AG04450 (cell line): ENCODE measurements at regions not wholly inside any gene's neighbourhood (a gene's known extent, or its start where the extent isn't known, plus 50 kb on each side); places are given as distances from the start of the nearest gene placed in this dataset.

Experiments
- CTCF ChIA-PET: fragments of 300-600, 350-600 bp; formaldehyde crosslinking; extraction: SDS; loops from one replicate; lab custom pipeline; 2022; ENCODE audit warnings: antibody characterized with exemption, inconsistent platforms; lab: Charles Lee
- POLR2A ChIA-PET: fragments of 350-600 bp; formaldehyde crosslinking; extraction: SDS; loops from one replicate; lab custom pipeline; 2021; ENCODE audit warnings: antibody characterized with exemption, inconsistent platforms; lab: Yijun Ruan, JAX
- DNase-seq: peaks from one replicate; pipeline ENCODE4 v3.0.0-alpha.2; 2011; ENCODE audit warnings: low read depth, low spot score
- H3K27ac ChIP-seq: one replicate; pipeline ENCODE4 v1.5.1; 2012; ENCODE audit warnings: low read depth, low read length, control low read depth
- H3K27me3 ChIP-seq: one replicate; pipeline ENCODE4 v1.6.0; 2012; ENCODE audit warnings: low read length; ENCODE audit not compliant: control insufficient read depth, insufficient read depth
- H3K4me3 ChIP-seq: 2 replicates; pipeline ENCODE4 v1.5.1; 2011; ENCODE audit warnings: mild to moderate bottlenecking, low read depth, low read length, control low read depth
- H3K9me3 ChIP-seq: 2 replicates; pipeline ENCODE4 v1.5.1; 2012; ENCODE audit warnings: low read length; ENCODE audit not compliant: control insufficient read depth, insufficient read depth
- CTCF ChIP-seq: IDR thresholded peaks from 2 replicates; pipeline ENCODE4 v1.5.1; 2011; ENCODE audit warnings: low read depth, low read length, control low read depth, inconsistent platforms

- no peak overlapping the region for H3K27ac ChIP-seq
- DNase-seq: no peak
- no peaks in the 10 kb centered on the region; the same call in 1 of the 2 replicates for H3K9me3 ChIP-seq
- no peak for TF ChIP-seq CTCF
- ChIA-PET POLR2A (no interaction called here), CTCF (no interaction called here)
- no peaks in the 10 kb centered on the region for H3K27me3 ChIP-seq
- H3K4me3 ChIP-seq: no peak overlapping the region
Measured at GRCh38 chr14:41378526-41378925, 228.2 kb upstream of the LRFN5 start.

- no peaks in the 10 kb centered on the region; the same call in 1 of the 2 replicates for H3K9me3 ChIP-seq
- ChIA-PET CTCF (no interaction called here), POLR2A (no interaction called here)
- H3K4me3 ChIP-seq: no peak overlapping the region
- DNase-seq: no peak
- no peaks in the 10 kb centered on the region for H3K27me3 ChIP-seq
- no peak for TF ChIP-seq CTCF
- no peak overlapping the region for H3K27ac ChIP-seq
Measured at GRCh38 chr14:41377932-41378331, 228.7 kb upstream of the LRFN5 start.

- CTCF ChIA-PET: no interaction called here
- H3K4me3 ChIP-seq: no peak overlapping the region
- H3K9me3 ChIP-seq: no peaks in the 10 kb centered on the region
- no peak for DNase-seq
- POLR2A ChIA-PET: no interaction called here
- H3K27me3 ChIP-seq: no peaks in the 10 kb centered on the region
- no peak for TF ChIP-seq CTCF
- H3K27ac ChIP-seq: no peak overlapping the region
Measured at GRCh38 chr14:41374092-41374491, 232.6 kb upstream of the LRFN5 start.

- no peak for TF ChIP-seq CTCF
- ChIA-PET CTCF (no interaction called here), POLR2A (no interaction called here)
- Histone ChIP-seq H3K27ac (no peak overlapping the region), H3K27me3 (no peaks in the 10 kb centered on the region), H3K4me3 (no peak overlapping the region), H3K9me3 (no peaks in the 10 kb centered on the region)
- DNase-seq: no peak
Measured at GRCh38 chr14:41362139-41362538, 244.5 kb upstream of the LRFN5 start.

GRCh38 chr14:41360126-41360525, 246.6 kb upstream of the LRFN5 start:
- Histone ChIP-seq H3K9me3 (no peaks in the 10 kb centered on the region), H3K27me3 (no peaks in the 10 kb centered on the region), H3K27ac (no peak overlapping the region), H3K4me3 (no peak overlapping the region)
- ChIA-PET POLR2A (no interaction called here), CTCF (no interaction called here)
- no peak for TF ChIP-seq CTCF
- DNase-seq: no peak
